ENCODE measurements at regions not wholly inside any gene's neighbourhood (a gene's known extent, or its start where the extent isn't known, plus 50 kb on each side); places are given as distances from the start of the nearest gene placed in this dataset.

DNA sequence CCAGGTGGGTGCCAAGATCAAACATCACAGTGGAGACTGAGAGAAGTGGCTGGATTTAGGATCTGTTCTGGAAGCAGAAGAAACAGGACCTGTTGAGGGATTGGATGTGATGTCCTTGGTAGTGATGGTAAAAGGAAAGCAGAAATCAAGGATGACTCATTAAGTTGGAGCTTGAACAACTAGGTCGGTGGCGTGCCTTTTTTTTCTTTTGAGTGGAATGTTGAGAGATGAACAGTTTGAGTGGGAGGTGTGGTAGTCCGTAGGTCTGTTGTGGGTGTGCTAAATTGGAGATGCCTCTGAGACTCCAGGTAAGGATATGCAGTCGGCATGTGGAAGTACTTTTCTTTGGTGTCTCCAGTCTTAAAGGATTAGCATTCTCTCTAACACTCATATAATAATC lies 92.1 kb upstream of the IL12B start:
- DNase-seq (ENCODE audit: low read depth in 2 of 2): no peak

DNA sequence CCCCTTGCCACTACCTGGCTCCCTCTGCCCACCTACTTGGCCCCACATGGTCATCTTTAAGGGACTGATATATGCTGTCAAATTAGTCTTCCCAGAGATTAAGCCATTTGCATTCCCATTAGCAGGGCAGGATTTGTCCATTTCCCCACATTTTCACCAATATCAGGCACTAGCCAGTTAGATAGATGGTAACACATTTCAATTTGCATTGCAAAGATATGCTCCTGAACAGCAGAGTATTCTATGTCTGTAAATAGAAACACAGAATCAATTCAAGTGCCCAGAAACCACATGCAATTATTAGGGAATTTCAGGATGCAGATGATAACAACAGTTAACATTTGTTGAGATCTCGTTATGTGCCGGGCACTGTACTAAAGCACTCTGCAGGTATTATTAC lies 92.6 kb upstream of the IL12B start:
- DNase-seq (ENCODE audit: low read depth in 2 of 2): no peak

DNA sequence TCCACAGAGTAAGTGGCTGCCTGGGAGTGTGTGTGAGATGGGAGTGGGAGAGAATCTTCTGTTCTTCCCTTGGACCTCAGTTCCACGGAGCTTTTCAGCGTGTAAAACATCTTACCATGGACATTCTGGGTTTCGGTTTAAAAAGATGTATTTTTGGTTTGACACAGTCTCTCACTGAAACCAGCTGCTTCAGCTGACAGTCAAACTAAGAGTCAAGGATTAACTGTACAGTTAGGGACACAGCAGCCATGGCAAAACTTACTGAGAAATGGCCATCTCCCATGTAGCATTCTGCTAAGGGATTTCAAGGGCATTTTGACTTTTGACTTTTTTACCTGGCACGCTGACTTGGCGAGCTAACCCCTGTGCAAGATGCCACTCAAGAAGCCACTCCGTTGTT lies 93.8 kb upstream of the IL12B start:
- DNase-seq (ENCODE audit: low read depth in 2 of 2): no peak

GRCh38 chr5:159426694-159427093 lies 96.4 kb upstream of the IL12B start:
- no peak for DNase-seq (ENCODE audit: low read depth in 2 of 2)

GRCh38 chr5:159427180-159428012 lies 97.1 kb upstream of the IL12B start:
- DNase-seq (ENCODE audit: low read depth in 2 of 2): no peak

DNA sequence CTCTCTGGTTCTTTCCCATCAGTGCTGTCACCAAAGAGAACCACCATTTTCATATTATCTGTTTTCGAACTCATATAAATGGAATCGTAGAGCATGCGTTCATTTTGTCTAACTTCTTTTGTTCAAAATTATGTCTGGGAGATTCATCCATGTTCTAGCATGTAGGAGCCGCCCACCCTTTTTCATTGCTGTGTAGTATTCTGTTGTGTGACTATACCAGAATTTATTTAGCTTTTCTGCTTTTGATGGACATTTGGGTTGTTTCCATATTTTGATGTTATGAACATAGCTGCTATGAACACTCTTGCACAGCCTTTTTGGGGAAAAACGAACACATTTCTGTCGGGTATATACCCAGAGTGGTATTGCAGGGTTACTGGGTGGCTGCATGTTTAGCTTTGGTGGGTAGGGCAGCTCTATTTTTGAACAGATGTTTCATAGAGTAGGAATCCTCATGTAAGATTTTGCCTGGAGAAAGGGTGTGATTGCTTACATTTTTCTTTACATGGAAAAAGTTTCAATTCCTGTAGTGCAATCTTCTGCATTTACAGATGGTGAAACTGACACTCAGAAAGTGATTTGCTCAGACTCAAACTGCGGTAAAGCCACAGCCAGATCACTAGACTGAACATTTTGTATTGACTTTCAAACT lies 100.2 kb upstream of the IL12B start:
- DNase-seq (ENCODE audit: low read depth in 2 of 2): no peak

DNA sequence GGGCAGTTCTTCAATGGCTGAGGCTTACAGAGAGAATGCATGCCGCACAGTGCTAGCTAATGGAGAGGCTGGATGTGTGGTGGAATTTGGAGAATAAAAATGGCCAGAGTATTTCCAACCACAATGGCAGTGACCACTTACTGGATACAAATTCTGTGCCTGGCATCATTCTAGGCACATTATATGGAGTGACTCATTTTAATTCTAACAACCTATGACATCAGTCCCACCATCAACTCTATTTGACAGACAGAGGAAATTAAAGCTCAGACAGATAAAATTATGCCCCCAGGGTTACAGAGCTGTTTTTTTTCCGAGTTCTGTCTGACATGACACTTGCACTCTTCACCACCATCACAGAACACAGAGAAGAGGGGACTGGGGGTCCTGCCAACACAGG lies 105.6 kb upstream of the IL12B start:
- DNase-seq (ENCODE audit: low read depth in 2 of 2): no peak

GRCh38 chr5:159438092-159438491 lies 107.8 kb upstream of the IL12B start:
- no peak for DNase-seq (ENCODE audit: low read depth in 2 of 2)

GRCh38 chr5:159439002-159439401 lies 108.7 kb upstream of the IL12B start:
- no peak for DNase-seq (ENCODE audit: low read depth in 2 of 2)

GRCh38 chr5:159440235-159440634 lies 109.9 kb upstream of the IL12B start:
- no peak for DNase-seq (ENCODE audit: low read depth in 2 of 2)

DNA sequence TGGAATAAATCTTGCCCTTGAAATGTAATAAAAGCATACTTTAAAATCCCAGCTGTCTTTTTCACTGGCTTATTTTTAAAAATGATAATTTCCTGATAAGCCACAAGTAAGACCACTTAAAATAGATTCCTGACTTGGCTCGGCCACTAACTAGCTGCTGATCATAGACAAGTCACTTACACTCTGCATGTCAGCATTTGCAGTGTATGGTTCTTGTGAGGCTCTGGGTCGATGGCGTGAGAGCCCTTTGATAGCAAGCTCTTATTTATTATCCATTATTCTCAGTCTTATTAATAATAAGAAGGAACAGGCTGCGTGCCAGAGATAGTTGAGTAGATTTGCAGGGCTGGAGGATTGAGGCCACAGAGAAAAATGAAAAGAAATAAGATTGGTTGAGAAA lies 110.7 kb upstream of the IL12B start:
- no peak for DNase-seq (ENCODE audit: low read depth in 2 of 2)

DNA sequence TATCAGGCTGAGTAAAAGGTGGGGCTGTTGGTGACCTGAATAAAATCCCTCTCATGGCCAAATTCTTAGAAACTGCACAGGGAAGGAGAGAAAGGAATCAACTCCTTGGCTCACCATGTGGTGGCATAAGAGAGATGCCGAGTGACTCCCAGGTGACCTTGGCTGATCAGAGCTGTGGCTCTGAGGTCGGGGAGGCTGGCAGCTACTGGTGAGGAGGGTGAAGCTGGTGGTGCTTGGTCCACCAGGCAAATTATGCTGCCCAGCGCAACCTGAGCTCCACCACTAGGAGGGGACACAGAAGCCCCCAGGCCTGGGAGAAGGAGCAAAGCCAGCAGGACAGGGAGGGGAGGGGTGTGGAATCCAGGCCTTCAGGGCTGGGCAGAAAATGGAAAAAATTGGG lies 111.2 kb upstream of the IL12B start:
- DNase-seq (ENCODE audit: low read depth in 2 of 2): no peak

DNA sequence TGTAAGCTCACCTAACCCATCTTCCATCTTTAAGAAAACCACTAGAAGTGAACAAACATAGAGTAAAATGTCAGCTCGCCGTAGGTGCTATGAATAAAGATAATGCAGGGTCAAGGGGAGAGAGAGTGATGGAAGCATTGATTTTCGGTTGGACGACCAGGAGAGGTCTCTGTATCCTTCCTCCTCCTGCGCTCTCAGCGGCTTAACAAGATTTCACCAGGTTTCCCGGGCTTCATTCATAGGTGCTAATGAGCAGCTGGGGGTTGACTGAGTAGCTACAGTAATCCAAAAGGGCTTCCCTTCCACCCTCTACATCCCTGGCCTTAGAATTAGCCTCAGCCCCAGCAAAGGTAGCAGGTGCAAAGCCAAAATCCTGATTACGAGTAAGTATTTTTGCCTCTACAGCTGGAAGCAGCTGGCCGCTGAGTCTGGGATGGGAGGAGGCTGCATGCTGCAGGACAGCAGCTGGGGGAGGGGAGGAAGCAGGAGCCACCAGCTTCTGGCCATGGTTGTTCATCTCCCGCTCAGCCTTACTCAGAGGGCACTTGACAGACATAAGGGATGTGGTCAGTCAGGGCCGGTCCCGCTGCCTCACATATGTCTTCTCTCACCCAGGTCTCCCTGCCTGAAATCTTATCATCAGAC lies 112.0 kb upstream of the IL12B start:
- DNase-seq (ENCODE audit: low read depth in 2 of 2): no peak

DNA sequence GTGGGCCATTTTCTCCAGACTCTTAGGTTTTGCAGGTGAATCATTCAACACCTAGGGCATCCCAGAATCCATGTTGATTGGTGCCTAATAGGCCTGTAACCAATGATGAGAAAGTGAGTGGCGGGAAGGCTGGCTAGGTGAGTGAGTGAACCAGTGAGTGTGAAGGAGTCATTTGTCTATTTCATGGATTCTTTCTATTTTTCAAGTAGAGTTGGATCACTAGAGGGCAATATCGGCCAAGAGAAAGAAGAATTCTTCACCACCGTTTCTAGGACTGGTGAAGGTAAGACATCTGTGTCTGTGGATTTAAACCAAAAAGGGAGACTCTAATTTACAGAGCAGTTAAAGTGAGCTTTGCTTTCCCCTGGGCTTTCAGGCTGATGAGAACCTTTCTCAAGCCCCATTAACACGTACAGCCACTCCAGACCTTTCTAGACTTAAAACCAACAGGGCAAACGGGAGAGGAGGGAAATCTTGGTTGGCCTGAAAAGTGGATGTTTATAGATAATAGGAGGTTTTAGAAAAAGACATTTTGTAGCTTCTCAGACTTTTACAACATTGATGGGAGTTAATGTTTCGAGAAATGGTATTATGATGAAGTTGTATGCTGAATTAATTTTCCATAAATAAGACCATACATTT lies 114.3 kb upstream of the IL12B start:
- peak; percentile 18 to 52 for DNase-seq (ENCODE audit: low read depth in 2 of 2)

- DNase-seq (ENCODE audit: low read depth in 2 of 2): no peak
Measured at GRCh38 chr5:159447116-159447515, 116.8 kb upstream of the IL12B start.

DNA sequence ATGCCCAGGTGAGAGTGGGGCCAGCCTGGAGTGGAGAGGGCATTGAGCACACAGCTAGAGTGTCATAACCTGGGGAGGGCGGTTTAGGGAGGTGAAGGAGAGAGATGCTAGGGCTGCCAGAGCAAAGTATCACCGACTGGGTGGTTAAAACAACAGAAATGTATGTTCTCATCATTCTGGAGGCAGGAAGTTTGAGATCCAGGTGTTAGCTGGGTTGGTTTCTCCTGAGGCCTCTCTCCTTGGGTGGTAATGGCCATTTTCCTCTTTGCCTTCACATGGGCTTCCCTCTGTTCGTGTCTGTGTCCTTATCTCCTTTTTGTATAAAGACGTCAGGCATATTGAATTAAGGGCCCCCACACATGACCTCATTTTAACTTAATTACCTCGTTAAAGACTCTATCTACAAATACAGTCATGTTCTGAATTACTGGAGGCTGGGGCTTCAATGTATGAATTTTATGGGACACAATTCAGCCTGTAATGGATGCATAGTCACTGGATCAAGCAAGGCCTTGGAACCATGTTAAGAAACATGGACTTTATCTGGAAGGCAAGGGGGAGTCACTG lies 118.6 kb upstream of the IL12B start:
- no peak for DNase-seq (ENCODE audit: low read depth in 2 of 2)

DNA sequence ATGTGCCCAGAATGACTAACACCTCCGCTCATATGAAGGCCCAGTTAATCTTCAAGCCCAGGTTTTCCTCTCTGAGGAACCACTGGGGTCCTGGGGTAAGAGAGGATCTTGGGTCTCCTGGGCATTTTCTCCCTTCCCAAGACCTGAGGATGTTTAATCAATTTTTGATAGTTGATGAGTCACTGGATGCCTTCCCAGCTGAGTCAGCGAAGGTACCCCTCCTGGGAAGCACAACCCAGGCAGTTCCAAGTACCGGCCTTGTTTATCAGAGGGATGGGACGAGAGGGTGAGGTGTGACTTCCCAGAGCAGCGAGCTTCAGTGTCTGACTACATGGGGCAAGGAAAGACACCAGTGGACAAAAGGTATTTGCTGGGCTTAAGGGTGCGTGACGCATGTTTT lies 119.6 kb upstream of the IL12B start:
- DNase-seq (ENCODE audit: low read depth in 2 of 2): no peak

DNA sequence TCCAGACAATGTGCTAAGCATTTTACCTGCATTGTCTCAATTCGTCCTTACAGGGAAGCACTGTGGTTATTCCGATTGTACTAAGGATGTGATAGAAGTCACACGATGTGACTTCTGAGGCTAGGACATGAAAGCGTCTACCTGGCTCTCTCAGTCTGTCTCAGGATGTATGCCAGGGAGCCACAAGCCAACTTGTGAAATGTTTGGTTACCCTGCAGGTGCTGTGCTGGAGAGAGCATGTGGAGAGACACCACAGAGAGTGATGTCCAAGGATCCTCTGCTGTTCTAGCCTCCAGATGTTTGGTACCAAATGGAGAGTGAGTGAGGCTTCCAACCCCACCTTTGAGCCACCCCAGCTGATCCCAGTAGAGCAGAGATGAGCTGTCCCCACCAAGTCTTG lies 120.1 kb upstream of the IL12B start:
- no peak for DNase-seq (ENCODE audit: low read depth in 2 of 2)

DNA sequence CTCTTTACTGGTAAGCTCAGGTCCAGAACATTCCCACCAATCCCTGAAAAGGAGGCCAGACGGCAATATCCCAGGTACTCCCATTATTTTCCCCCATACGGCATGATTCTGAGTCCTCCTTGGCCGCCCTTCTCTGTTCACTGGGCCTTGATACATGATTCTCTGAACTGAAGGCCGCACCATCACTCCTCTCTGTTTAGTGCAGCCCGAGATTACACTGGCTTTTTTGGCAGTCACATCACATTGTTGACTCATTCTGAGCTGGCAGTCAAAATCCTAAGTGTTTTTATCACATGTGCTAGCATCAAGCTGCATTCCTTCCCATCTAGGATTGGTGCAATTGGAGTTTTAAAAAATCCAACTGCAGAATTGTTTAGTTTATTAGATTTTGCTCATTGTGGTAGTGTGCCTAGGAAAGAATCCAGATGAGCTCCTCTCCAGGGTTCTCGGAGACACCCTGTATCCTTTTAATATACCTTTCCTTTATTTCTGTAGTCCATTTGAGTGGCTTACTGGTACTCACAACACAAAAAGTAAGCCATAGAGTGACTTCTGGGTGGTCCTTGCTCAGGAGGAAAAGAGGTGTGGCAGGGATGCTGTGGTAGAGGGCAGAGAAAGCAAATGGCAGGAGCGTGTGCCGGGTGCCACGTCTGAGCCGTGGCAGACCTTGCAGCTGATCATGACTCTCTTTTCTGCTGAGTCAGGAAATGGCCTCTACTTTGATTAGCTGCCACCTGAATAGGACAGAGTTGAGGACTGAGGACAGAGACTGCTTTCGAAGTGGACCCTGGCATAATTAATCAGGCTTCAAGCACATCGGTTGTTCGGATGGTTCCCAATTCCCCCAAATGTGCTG lies 121.1 kb upstream of the IL12B start:
- peak in 1 of 2 donors; percentile 73 for DNase-seq (ENCODE audit: low read depth in 2 of 2)

DNA sequence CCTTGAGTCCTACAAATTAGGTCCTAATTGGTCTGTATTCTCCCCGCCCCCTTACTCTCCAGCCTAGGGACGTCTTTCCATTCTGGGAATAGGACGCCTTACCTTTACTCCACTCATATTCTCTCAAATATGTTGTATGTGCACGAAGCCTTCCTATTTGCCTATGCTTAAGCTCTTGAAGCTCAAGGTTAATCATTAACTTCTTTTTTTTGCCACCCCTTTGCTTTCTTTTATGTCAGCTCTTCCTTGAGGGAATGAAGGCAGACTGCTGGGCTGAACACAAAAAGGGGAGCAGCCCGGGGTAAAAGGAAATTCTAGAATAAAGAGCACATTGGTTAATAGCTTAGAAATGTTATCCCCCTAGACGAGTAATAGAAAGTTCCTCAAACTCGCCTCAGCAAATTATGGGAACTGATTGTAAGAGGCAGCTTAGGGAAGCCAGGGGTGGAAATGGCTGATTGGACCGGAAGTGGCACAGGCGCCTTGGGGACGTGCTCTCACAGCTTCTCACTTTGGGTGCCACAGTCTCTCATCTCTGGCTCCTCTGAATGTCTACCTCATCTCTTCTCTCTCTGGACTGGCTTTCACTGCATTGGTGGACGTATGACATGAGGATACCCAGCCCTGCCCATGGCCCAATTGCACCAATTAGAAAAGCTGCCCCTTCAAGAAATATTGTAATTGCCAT lies 122.3 kb upstream of the IL12B start:
- DNase-seq (ENCODE audit: low read depth in 2 of 2): no peak
